PFSK-1 (cell line): ENCODE measurements at regions not wholly inside any gene's neighbourhood (a gene's known extent, or its start where the extent isn't known, plus 50 kb on each side); places are given as distances from the start of the nearest gene placed in this dataset.

ENCODE experiments used
- FOXP2 ChIP-seq: optimal IDR thresholded peaks from 2 replicates; pipeline ENCODE3; 2011; ENCODE audit warnings: borderline replicate concordance, control low read depth, inconsistent platforms; ENCODE audit not compliant: insufficient read depth; ENCODE audit errors: extremely low read length, extremely low read depth
- POLR2AphosphoS5 ChIP-seq: IDR thresholded peaks from 2 replicates; pipeline ENCODE4 v1.6.1; 2012; ENCODE audit warnings: low read depth, mild to moderate bottlenecking, control low read depth, low read length, moderate library complexity
- REST ChIP-seq, 2 experiments: IDR thresholded peaks; 2 replicates each; pipeline versions ENCODE4 v1.6.1 to v1.8.0; 2011 to 2012; ENCODE audit warnings: low read depth in 2 of 2, low read length in 2 of 2, control low read depth in 1 of 2, inconsistent platforms in 1 of 2, mild to moderate bottlenecking in 1 of 2, moderate library complexity in 1 of 2; ENCODE audit not compliant: insufficient read depth in 1 of 2
- SIN3A ChIP-seq: IDR thresholded peaks from 2 replicates; pipeline ENCODE4 v1.6.1; 2012; ENCODE audit warnings: mild to moderate bottlenecking, low read length, moderate library complexity, borderline replicate concordance; ENCODE audit not compliant: insufficient read depth
- TAF1 ChIP-seq: IDR thresholded peaks from 2 replicates; pipeline ENCODE4 v1.6.1; 2012; ENCODE audit warnings: low read length, control low read depth, borderline replicate concordance; ENCODE audit not compliant: insufficient read depth

- TF ChIP-seq SIN3A: no peak
Measured at GRCh38 chr13:83286737-83287136, 595.5 kb downstream of the SLITRK1 start.

- TF ChIP-seq FOXP2: no peak
- no peak for TF ChIP-seq REST (IDR thresholded peaks at IDR 0.05; ENCODE audit: insufficient read depth in 1 of 2, low read depth in 2 of 2, low read length in 2 of 2)
- no peak for TF ChIP-seq POLR2AphosphoS5
- no peak for TF ChIP-seq TAF1
- TF ChIP-seq SIN3A: no peak
Measured at GRCh38 chr13:83281654-83282053, 600.6 kb downstream of the SLITRK1 start.

- TF ChIP-seq POLR2AphosphoS5: no peak
Measured at GRCh38 chr13:83274679-83275078, 607.6 kb downstream of the SLITRK1 start.

GRCh38 chr13:83272652-83273240 is 609.5 kb downstream of the SLITRK1 start:
- TF ChIP-seq TAF1: no peak
- TF ChIP-seq FOXP2: no peak
- no peak for TF ChIP-seq REST (IDR thresholded peaks at IDR 0.05; ENCODE audit: insufficient read depth in 1 of 2, low read depth in 2 of 2, low read length in 2 of 2)
- TF ChIP-seq SIN3A: no peak

GRCh38 chr13:83272076-83272475 is 610.2 kb downstream of the SLITRK1 start:
- TF ChIP-seq SIN3A: no peak
- no peak for TF ChIP-seq POLR2AphosphoS5
- no peak for TF ChIP-seq TAF1
- no peak for TF ChIP-seq REST (IDR thresholded peaks at IDR 0.05; ENCODE audit: insufficient read depth in 1 of 2, low read depth in 2 of 2, low read length in 2 of 2)
- no peak for TF ChIP-seq FOXP2

- TF ChIP-seq FOXP2: no peak
- no peak for TF ChIP-seq REST (IDR thresholded peaks at IDR 0.05; ENCODE audit: insufficient read depth in 1 of 2, low read depth in 2 of 2, low read length in 2 of 2)
- no peak for TF ChIP-seq POLR2AphosphoS5
- TF ChIP-seq TAF1: no peak
- no peak for TF ChIP-seq SIN3A
Measured at GRCh38 chr13:83265279-83265678, 617.0 kb downstream of the SLITRK1 start.
